GM12872 (cell line): ENCODE measurements at regions not wholly inside any gene's neighbourhood (a gene's known extent, or its start where the extent isn't known, plus 50 kb on each side); places are given as distances from the start of the nearest gene placed in this dataset.

ENCODE experiments used
- CTCF ChIP-seq: IDR thresholded peaks from 3 replicates; pipeline ENCODE4 v1.5.1; 2011; ENCODE audit warnings: low read depth, mild to moderate bottlenecking, low read length, moderate library complexity; ENCODE audit not compliant: insufficient read depth

GRCh38 chr6:21441386-21441785 is 152.2 kb upstream of the SOX4 start:
- no peak for TF ChIP-seq CTCF

- TF ChIP-seq CTCF: no peak
Measured at GRCh38 chr6:21442874-21443273, 150.7 kb upstream of the SOX4 start.

GRCh38 chr6:21444711-21445260 is 148.8 kb upstream of the SOX4 start:
- TF ChIP-seq CTCF: no peak

GRCh38 chr6:21447987-21448386 is 145.6 kb upstream of the SOX4 start:
- no peak for TF ChIP-seq CTCF

- TF ChIP-seq CTCF: no peak
Measured at GRCh38 chr6:21448485-21449109, 145.0 kb upstream of the SOX4 start.

GRCh38 chr6:21450149-21450548 is 143.4 kb upstream of the SOX4 start:
- no peak for TF ChIP-seq CTCF

- no peak for TF ChIP-seq CTCF
Measured at GRCh38 chr6:21450628-21451027, 142.9 kb upstream of the SOX4 start.
